ENCODE measurements at regions not wholly inside any gene's neighbourhood (a gene's known extent, or its start where the extent isn't known, plus 50 kb on each side); places are given as distances from the start of the nearest gene placed in this dataset.

GRCh38 chr5:10885026-10885425, 124.0 kb upstream of the DAP start:
- TF ChIP-seq POLR2A (IDR thresholded peaks at IDR 0.05): no peak
- TF ChIP-seq CTCF (IDR thresholded peaks at IDR 0.05): no peak
- TF ChIP-seq EP300 (IDR thresholded peaks at IDR 0.05): no peak

All from suprapubic skin (tissue), 3 donors.